Endothelial cell of umbilical vein (primary cell): ENCODE measurements at regions not wholly inside any gene's neighbourhood (a gene's known extent, or its start where the extent isn't known, plus 50 kb on each side); places are given as distances from the start of the nearest gene placed in this dataset.

Experiments
- BruUV-seq: library from RNA; stranded (reverse); fragments of 400-500 nt; replicated peaks from 2 replicates; lab custom pipeline; 2021; lab: Mats Ljungman, UMichigan
- CTCF ChIA-PET: fragments of 300-600, 350-600 bp; sonication (Branson Sonifier 250); formaldehyde crosslinking; loops from one replicate; lab custom pipeline; 2021; ENCODE audit warnings: antibody characterized with exemption, inconsistent platforms; lab: Charles Lee
- POLR2A ChIA-PET: fragments of 300-600, 350-600 bp; sonication (Branson Sonifier 250); formaldehyde crosslinking; loops from one replicate; lab custom pipeline; 2021; ENCODE audit warnings: antibody characterized with exemption, inconsistent platforms; lab: Charles Lee
- DNase-seq: peaks from one replicate; pipeline ENCODE4 v3.0.0-alpha.2; 2011; ENCODE audit warnings: low read depth, low spot score
- FAIRE-seq: peaks from 2 replicates; lab custom pipeline; 2011; peaks lifted over from hg19 to GRCh38; lab: Jason Lieb, UNC
- H2AFZ ChIP-seq: 2 replicates; pipeline ENCODE4 v1.6.0; 2012; ENCODE audit warnings: low read depth, low read length, control low read depth, inconsistent platforms
- H3K27ac ChIP-seq: 2 replicates; pipeline ENCODE4 v1.5.1; 2011; ENCODE audit warnings: low read depth, mild to moderate bottlenecking, control low read depth, low read length, moderate library complexity; ENCODE audit not compliant: insufficient read depth
- H3K27me3 ChIP-seq, 2 experiments: 2 replicates each; pipeline versions ENCODE4 v1.6.0 to v1.6.1; 2011; ENCODE audit warnings: low read length in 2 of 2, mixed read lengths in 1 of 2; ENCODE audit not compliant: control insufficient read depth in 2 of 2, insufficient read depth in 2 of 2
- H3K36me3 ChIP-seq, 2 experiments: 2 replicates in 1 of 2; 3 replicates in 1 of 2; pipeline ENCODE4 v1.5.1; 2011; ENCODE audit warnings: low read length in 2 of 2, mild to moderate bottlenecking in 1 of 2, moderate library complexity in 1 of 2; ENCODE audit not compliant: control insufficient read depth in 2 of 2, insufficient read depth in 2 of 2; ENCODE audit errors: extremely low read depth in 1 of 2
- H3K4me1 ChIP-seq: 3 replicates; pipeline ENCODE4 v1.5.1; 2011; ENCODE audit warnings: mild to moderate bottlenecking, low read length; ENCODE audit not compliant: control insufficient read depth, insufficient read depth; ENCODE audit errors: extremely low read depth
- H3K4me2 ChIP-seq: 2 replicates; pipeline ENCODE4 v1.6.1; 2011; ENCODE audit warnings: low read length, control low read depth, mixed read lengths; ENCODE audit not compliant: insufficient read depth
- H3K4me3 ChIP-seq, 3 experiments: fragments of 200-600 bp in 1 of 3; sonication (generic), shearing (Covaris generic) in 1 of 3; replicated peaks in 1 of 3; 2 replicates each; pipeline ENCODE4 v1.5.1; 2011 to 2016; ENCODE audit warnings: control low read depth in 3 of 3, low read length in 3 of 3, mild to moderate bottlenecking in 2 of 3, inconsistent platforms in 1 of 3, low read depth in 1 of 3, moderate library complexity in 1 of 3; ENCODE audit not compliant: insufficient read depth in 1 of 3
- H3K79me2 ChIP-seq: 2 replicates; pipeline ENCODE4 v1.6.0; 2012; ENCODE audit warnings: low read length, inconsistent platforms; ENCODE audit not compliant: control insufficient read depth, insufficient read depth
- H3K9ac ChIP-seq: replicated peaks from 2 replicates; pipeline ENCODE3; 2011; ENCODE audit warnings: low read length, control low read depth; ENCODE audit not compliant: insufficient read depth; ENCODE audit errors: extremely low read depth
- H3K9me1 ChIP-seq: replicated peaks from 3 replicates; pipeline ENCODE4 v1.6.0; 2011; ENCODE audit warnings: mild to moderate bottlenecking, low read length; ENCODE audit not compliant: control insufficient read depth, insufficient read depth; ENCODE audit errors: extremely low read depth
- H3K9me3 ChIP-seq: replicated peaks from 2 replicates; pipeline ENCODE4 v1.5.1; 2012; ENCODE audit warnings: low read length, inconsistent platforms; ENCODE audit not compliant: control insufficient read depth, insufficient read depth
- H4K20me1 ChIP-seq: replicated peaks from 2 replicates; pipeline ENCODE3; 2011; ENCODE audit warnings: mild to moderate bottlenecking, low read length; ENCODE audit not compliant: control insufficient read depth, insufficient read depth; ENCODE audit errors: extremely low read depth
- CTCF ChIP-seq, 2 donors: IDR thresholded peaks; 1 replicate in 1 of 2; 2 replicates in 1 of 2; pipeline ENCODE4 v1.5.1; 2011; ENCODE audit warnings: low read length in 2 of 2, mild to moderate bottlenecking in 2 of 2, moderate library complexity in 2 of 2, control low read depth in 1 of 2, inconsistent platforms in 1 of 2, low read depth in 1 of 2; ENCODE audit not compliant: insufficient read depth in 1 of 2; ENCODE audit errors: extremely low read depth in 1 of 2
- EZH2 ChIP-seq: IDR thresholded peaks from 2 replicates; pipeline ENCODE4 v1.6.1; 2012; ENCODE audit warnings: borderline replicate concordance, low read depth, mild to moderate bottlenecking, moderate library complexity, low read length, inconsistent platforms; ENCODE audit not compliant: severe bottlenecking
- FOS ChIP-seq: IDR thresholded peaks from 2 replicates; pipeline ENCODE4 v1.6.1; 2011; ENCODE audit warnings: mild to moderate bottlenecking, low read length, moderate library complexity, borderline replicate concordance; ENCODE audit not compliant: insufficient read depth
- GATA2 ChIP-seq: IDR thresholded peaks from 2 replicates; pipeline ENCODE4 v1.7.0; 2011; ENCODE audit warnings: low read depth, mild to moderate bottlenecking, moderate library complexity, mixed read lengths, low read length; ENCODE audit not compliant: insufficient read length, insufficient read depth
- JUN ChIP-seq: IDR thresholded peaks from 2 replicates; pipeline ENCODE4 v1.6.1; 2011; ENCODE audit warnings: borderline replicate concordance, low read depth; ENCODE audit not compliant: insufficient read length, insufficient read depth
- MAX ChIP-seq: IDR thresholded peaks from 2 replicates; pipeline ENCODE4 v1.6.1; 2011; ENCODE audit not compliant: insufficient read depth, insufficient read length
- MYC ChIP-seq: IDR thresholded peaks from one replicate; pipeline ENCODE4 v1.6.1; 2011; ENCODE audit warnings: mild to moderate bottlenecking, low read depth, low read length
- POLR2A ChIP-seq: IDR thresholded peaks from 2 replicates; pipeline ENCODE4 v1.6.1; 2012; ENCODE audit warnings: low read depth, mild to moderate bottlenecking, control low read depth, low read length
- POLR2AphosphoS5 ChIP-seq: IDR thresholded peaks from 2 replicates; pipeline ENCODE4 v1.6.1; 2012; ENCODE audit warnings: low read depth, mild to moderate bottlenecking, control low read depth, low read length, moderate library complexity; ENCODE audit not compliant: insufficient read depth
- dilution Hi-C: fragments of 300-500 bp; cut with MboI; formaldehyde crosslinking; loops from one replicate; pipeline ENCODE4 v1.15.0; 2019; ENCODE audit warnings: low sequenced_read_pairs; ENCODE audit not compliant: extremely low pct_ligation_motif_present
- intact Hi-C: fragments of 100-400 bp; cut with micrococcal nuclease; formaldehyde crosslinking; loops from one replicate; pipeline ENCODE4 v1.10.0; 2022

- Histone ChIP-seq H3K9me3 (peaks cover 2% of the 10 kb centered on the region), H3K9ac (no peak overlapping the region), H3K27me3 (no peaks in the 10 kb centered on the region), H2AFZ (no peak overlapping the region), H3K4me1 (no peaks in the 10 kb centered on the region), H3K36me3 (no peaks in the 10 kb centered on the region), H3K9me1 (no peaks in the 10 kb centered on the region), H3K79me2 (no peaks in the 10 kb centered on the region), H3K4me2 (no peak overlapping the region), H4K20me1 (no peaks in the 10 kb centered on the region), H3K27ac (no peak overlapping the region), H3K4me3 (no peak overlapping the region)
- CTCF ChIA-PET: no interaction called here
- dilution Hi-C loops: no loop called here
- TF ChIP-seq POLR2A: no peak
- no peak for TF ChIP-seq MAX
- POLR2A ChIA-PET: no interaction called here
- DNase-seq (no peak), FAIRE-seq (no peak)
- intact Hi-C loops: no loop called here
- BruUV-seq: no TSS peak
Observed at GRCh38 chr9:86652736-86653135, 294.6 kb downstream of the GAS1 start.

DNA sequence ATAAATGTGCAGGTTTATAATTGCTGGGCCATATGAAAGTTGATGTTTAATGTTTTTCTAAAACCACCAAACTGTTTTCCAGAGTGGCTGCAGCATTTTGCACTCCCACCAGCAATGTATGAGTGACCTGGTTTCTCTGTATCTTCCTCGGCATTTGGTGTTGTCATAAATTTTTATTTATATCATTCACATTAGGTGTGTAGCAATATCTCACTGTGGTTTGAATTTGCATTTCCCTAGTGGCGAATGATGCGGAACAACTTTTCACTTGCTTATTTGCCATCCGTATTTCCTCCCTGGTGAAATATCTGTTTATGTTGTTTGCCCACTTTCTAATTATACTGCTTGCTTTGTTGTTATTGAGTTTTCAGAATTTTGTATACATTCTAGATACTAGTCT lies 295.7 kb upstream of the TUT7 start:
- Histone ChIP-seq H2AFZ (no peak overlapping the region), H3K79me2 (no peaks in the 10 kb centered on the region), H3K4me2 (no peak overlapping the region), H4K20me1 (no peaks in the 10 kb centered on the region), H3K9ac (no peak overlapping the region), H3K9me1 (no peaks in the 10 kb centered on the region), H3K36me3 (no peaks in the 10 kb centered on the region), H3K9me3 (no peaks in the 10 kb centered on the region), H3K27ac (no peak overlapping the region), H3K4me3 (no peak overlapping the region), H3K4me1 (no peaks in the 10 kb centered on the region), H3K27me3 (no peaks in the 10 kb centered on the region)
- POLR2A ChIA-PET: no interaction called here
- TF ChIP-seq MAX (no peak), JUN (no peak), MYC (no peak), POLR2AphosphoS5 (no peak), POLR2A (no peak), CTCF (IDR thresholded peaks at IDR 0.05; ENCODE audit: extremely low read depth in 1 of 2, insufficient read depth in 1 of 2, low read depth in 1 of 2, low read length in 2 of 2) (no peak), GATA2 (no peak), EZH2 (no peak), FOS (no peak)
- BruUV-seq: no TSS peak
- FAIRE-seq (no peak), DNase-seq (no peak)
- dilution Hi-C loops: no loop called here
- intact Hi-C loops: no loop called here
- CTCF ChIA-PET: no interaction called here
